HG02884 (cell line): ENCODE measurements at regions not wholly inside any gene's neighbourhood (a gene's known extent, or its start where the extent isn't known, plus 50 kb on each side); places are given as distances from the start of the nearest gene placed in this dataset.

Experiments used
- ATAC-seq: cut with Tn5 transposase; IDR thresholded peaks from one replicate; pipeline ENCODE4 v1.9.1; 2021; ENCODE audit warnings: mild to moderate bottlenecking, moderate library complexity; ENCODE audit not compliant: unreplicated experiment

DNA sequence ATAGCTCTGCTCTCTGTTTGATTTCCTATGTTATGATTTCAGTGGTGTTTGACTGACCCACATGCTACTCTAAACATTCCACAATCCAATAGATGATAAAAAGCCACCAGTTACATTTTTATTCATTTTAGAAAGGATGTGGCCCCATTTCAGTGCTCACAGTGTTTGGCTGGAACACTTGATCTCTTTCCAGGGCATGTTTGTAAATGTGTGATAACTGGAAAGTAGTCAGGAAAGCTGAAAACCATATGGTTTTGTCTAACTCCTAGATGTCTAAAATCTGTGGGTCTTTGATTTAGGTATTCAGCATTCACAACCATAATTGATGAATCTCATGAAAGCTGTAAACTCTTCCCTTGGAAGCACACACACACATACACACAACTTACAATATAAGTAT, 904.9 kb upstream of the AGA start:
- no peak for ATAC-seq

DNA sequence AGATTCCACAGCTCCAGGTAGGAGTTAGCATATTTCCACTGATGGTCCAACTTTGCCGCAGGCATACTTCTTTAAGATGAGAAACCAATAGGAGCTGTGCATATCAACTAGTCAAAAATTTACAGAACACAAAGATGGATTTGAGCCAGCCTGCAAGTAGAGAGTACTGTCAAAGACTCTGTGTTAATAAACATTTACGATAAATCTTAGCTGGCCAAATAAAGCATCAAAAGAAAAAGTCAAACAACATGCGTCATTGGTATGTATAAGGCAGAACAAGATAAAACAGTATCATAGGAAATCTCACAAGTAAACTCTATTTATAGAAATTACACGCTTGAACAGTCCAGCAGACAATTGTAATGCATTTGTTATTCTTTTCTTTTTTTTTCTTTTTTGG, 907.4 kb upstream of the AGA start:
- no peak for ATAC-seq

DNA sequence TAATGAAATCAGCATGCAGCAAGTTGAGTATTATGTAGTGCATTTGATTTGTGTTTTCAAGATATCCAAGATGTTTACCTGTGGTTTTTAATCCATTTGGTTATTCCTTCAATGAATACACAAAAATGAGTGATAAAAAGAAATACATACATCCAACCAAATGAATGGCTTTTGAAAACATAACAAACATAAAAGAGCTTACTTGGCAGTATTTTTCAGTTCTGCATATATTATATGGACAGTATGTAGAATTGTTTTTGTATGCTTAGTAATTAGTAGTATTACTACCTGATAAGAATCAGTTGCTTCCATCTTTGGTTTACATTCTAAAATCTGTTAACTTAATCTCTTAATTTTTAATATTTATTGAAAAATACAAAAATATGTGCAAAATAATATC, 908.9 kb upstream of the AGA start:
- no peak for ATAC-seq

DNA sequence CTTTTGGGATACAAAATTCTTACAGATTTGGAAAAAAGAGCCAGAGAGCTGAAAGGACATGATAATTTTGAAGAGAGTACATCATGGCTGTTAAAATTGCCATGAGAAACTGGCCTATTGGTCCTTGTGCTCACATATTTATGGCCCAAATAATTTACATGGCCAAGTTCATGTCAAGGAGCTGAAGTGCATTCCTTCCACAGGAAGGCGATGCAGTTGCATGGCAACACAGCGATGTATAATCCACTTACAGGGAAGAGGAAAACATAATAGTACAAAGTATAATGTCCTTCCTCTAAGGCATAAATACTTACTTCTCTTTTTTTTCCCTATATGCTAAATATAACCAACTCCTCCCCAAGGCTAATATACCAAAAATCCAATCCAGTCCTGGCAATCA, 914.5 kb upstream of the AGA start:
- no peak for ATAC-seq

DNA sequence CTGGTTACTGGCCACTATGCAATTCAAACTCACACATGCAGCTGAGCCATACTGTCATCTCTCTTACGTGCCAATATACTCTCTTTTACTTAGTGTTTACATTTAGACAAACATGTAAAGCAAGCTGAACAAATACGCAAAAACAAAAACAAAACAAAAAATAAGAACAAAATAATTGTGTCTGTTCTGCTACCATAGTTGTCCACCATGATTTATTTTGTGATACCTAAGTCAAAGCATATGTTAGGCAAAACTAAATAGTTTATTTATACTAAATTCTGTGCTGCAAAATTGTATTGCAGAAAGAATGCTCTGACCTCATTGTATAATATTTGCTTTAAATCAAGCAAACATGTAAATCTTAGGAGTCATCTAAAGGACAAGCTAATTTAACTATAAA, 943.2 kb upstream of the AGA start:
- no peak for ATAC-seq

DNA sequence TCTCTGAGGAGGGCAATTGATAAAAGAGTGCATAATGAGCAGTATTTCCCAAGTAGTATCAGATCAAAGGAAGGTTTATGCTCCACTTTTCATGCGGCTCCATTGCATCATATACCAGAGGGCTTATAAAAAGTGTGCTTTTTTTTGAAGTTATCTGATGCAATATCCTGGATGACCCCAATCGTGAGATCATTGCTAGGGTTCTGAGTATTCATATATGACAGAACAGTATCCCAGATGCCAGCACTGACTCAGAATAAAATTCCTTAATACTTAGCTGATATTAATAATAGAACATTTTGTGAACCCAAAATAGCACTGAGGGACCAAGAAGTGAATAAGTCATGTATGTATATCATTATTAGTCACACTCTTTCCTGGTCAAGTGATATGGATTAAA, 945.5 kb upstream of the AGA start:
- no peak for ATAC-seq

DNA sequence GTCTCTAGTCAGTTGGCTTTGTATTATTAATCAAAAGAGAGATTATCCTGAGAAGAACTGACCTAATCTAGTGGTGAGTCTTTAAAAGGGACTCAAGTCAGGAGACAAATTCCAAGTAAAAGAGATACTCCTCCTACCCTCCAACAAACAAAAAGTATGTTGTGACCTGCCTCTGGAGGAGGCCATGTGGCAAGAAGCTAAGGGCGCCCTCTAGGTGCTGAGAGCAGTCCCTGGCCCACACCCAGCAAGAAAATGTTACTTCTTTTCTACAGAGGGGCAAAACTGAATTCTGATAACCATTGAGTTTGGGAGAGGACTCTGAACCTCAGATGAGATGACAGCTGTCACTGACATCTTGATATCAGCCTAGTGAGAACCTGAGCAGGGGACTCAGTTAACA, 953.6 kb upstream of the AGA start:
- no peak for ATAC-seq

DNA sequence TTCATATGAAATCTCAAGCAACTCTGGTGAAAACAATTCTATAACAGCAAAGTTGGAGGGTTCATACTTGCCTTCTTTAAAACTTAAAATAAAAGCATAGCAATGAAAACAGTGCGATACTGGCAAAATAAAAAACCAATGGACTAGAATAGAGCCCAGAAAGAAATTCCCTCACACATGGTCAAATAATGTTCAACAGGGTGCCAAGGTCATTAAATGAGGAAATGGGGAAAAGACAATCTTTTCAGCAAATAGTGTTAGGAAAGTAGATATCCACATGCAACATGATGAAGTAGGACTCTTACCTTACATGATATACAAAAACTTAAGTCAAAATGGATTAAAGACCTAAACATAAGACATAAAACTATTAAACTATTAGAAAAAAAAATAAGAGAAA, 970.2 kb upstream of the AGA start:
- no peak for ATAC-seq

DNA sequence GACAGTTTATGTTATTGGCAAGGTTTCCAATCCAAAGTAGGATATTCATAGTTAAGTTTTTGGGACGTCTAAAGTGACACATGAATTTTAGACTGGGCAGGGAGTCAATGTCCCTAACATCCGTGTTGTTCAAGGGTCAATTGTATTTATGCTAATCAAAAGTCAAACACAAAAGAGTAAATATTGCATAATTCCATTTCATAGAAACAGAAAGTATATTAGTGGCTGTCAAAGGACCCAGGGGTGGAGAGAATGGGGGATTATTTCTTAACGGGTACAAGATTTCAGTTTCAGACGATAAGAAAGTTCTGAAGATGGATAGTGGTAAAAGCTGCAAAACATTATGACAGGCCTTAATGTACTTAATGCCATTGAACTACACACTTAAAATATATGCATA, 971.8 kb upstream of the AGA start:
- ATAC-seq: no peak

DNA sequence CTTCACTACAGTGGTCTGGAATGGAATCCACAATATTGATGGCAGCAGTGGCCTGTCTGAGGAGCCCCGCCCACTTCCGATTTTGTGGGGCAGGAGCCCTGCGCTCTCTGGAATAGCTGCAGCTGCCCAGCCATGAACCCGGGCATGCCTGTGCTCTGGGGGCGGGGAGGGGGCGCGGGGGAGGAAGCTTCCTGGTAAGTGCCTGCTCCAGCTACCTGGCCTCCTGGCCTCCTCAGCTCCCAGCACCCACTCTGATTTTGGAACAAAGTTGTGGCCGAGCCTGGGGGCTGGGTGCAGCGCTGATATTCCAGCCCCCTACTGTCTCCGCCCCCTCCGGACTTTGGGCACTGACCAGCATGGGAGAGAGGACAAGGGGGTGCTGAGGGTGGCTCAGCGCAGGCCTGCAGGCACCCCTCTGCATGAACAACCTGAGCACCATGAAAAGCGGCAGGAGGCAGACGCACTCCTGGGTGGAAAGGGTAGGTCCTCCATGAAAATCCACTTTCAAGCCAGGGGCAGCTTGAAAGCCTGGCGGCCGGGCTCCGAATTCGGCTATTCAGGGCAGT, 972.7 kb upstream of the AGA start:
- no peak for ATAC-seq

DNA sequence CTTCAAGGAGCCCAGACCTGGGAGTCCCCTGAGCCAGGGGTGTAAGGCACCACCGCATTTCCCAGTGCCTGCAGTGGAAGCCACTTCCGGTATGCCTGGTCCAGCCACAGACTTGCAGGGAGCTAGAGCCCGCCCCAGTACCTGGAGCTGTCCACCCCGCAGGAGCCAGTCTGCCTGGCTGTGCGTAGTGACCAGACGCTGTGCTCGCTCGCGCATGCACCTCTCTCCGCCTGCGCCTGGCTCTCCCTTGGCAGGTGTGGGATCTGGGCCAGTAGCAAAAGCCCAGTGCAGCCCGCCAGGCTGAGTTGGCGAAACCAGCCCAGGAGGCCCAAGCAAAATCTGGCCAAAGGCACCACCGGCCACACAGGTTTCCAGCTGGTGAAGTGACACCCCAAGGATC, 973.7 kb upstream of the AGA start:
- no peak for ATAC-seq

DNA sequence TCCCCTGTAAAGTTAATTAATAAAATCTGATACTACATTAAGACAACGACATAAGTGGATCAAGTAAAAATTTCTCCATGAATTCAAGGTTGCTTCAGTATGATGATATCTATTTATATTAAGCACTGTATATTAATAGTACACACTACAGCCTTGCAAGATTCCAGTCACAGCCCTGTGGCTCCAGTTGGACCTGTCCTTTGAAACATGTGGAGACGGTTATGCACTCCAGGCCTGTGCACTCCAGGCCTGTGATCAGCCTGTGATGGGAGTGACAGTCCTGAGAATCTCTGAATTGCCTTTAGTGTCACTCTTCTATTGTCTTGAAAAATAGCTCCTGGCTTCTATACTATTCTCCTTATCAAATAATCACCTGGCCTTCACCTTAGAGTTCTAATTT, 981.1 kb upstream of the AGA start:
- no peak for ATAC-seq

DNA sequence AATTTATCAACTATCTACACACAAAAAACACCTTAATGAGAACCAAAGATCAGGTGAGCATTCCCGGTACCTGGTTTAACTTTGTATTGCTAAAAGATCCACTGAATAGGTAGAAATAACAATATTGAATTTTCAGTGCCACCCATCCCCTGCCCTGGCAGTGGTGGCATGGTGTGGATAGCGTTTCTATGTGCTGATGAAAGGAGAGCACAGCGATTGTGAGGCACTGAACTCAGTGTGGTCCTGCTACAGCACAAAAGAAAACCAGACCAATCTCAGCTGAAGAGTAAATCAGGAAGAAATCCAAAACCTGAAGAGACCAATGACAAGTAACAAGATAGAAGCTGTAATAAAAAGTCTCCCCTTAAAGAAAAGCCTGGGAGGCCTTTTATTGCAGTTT, 984.6 kb upstream of the AGA start:
- ATAC-seq: no peak

DNA sequence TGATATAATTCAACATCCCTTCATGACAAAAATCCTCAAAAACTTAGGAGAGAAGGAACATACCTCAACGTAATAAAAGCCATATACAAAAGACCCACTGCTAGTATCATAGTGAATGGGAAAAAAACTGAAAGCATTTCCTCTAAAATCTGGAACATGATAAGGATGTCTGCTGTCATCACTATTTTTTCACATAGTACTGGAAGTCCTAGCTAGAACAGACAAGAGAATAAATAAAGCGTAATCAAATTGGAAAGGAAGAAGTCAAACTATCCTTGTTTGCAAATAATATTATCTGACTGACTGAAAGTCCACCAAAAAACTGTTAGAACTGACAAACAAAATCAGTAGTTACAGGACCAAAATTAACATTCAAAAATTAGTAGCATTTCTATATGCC, 985.4 kb upstream of the AGA start:
- no peak for ATAC-seq

DNA sequence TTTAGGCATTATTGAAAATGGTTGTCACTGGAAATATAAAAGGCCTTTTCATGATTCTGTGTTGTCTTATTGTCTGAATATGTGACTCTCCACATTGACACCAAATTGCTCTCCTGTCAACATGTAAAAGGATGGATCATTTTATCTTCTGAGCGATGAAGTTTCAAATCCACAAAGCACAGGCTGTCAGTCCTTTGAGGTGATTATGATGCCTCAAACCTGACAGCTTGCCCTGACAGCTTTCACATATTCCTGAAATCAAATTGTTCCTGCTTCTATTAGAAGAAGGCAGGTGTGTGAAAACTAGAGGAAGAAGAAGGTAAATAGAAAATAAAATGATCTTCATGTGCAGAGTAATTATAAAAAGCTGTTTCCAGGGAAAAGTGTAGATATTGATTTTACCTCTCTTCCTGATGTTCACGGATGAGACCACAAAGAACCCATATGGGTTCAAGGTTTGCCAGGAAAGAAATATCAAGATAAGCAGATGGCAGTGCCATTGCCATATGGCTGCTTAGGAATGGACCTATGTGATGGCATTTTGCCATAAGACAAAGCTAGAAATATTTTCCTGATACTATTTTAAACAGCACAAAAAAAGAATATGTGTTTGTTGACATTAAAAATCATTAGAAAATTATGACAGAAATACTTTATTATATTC, 1006.3 kb upstream of the AGA start:
- no peak for ATAC-seq

DNA sequence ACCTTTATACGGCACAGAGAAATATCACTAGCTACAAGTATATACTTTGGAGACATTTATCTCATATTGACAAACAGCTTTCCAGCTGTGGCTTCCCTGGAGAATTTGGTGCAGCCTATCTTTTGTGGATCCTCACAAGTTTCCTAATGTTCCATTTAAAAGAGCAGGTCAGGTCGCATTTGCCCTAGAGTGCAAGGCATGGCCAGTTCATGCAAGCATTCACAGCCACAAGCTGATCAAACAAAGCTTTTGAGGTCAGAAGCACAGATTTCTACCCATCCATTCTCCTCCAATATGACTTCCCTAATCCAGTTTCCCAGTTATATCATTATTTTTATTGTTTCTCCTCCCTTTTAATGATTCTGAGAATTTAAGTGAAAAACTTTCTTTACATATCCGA, 1008.4 kb upstream of the AGA start:
- ATAC-seq: no peak

DNA sequence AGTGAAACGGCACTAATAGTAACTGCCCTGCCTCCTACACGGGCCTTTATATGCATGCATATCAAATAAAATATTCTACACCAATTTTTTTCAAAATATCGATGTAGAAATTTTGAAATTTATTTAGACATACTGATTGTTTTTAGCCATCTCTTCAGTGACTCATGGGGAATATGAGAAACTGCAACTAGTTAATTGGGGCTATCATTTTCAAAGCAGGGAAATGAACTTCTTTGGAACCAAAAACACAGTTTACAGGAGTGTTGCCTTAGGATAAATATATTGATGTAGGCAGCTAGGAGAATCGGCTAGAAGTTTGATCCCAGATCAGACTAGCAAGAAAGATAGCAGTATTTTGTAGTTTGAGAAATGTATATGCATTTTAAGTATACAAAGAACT, 1010.8 kb upstream of the AGA start:
- no peak for ATAC-seq

DNA sequence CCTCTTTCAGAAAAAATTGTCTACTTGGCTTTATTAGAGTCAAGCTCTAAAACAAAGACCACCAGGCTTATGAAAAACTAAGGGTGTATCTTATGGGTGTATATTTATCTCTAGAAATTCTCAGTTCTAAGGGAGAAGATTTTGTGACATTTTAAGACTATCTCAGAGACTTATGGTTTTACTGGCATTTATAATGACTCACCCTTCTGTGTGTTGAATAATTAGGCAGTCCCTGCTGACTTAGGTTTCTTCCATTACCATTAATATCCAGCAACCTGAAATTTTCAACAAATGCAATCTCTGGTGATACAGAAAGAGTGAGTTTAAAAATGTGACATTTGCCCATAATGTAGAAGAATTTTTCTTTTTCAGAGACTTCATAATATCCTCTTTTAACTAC, 1015.0 kb upstream of the AGA start:
- ATAC-seq: no peak

DNA sequence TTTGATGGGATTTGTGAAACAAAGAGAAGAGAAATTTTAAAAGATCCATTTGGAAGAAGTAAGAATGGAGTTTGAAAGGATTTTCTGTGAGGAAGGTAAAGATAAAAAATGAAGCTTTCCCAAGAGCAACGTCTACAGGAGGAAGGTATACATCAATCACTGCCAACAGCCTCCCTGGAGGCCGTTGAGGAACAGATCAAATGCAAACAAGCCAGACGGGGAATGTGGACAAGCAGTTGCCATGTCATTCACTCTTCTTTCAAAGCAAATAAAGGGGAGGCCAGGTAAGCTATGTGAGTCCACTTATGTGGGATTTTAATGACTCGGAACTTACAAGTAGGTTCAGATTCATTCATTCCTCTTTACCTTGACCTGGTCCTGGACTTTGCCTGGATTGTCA, 1020.5 kb upstream of the AGA start:
- no peak for ATAC-seq

DNA sequence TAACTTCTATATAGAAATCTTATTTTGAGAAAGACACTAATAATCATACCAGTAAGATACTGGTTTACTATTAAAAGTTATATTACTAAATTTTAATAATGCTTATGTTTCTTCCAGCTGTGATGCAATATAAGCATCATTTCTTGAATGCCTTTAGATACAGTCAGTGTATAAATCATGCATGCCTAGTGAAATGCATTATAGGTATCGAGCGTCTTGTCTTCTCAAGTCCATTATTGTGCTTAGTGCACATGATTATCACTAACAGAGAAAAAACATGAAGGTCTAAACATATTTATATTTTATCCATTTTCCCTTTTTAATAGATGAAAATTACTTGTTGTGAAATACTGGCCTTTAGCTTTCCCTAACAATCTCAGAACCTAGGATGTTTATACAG, 1021.5 kb upstream of the AGA start:
- no peak for ATAC-seq

DNA sequence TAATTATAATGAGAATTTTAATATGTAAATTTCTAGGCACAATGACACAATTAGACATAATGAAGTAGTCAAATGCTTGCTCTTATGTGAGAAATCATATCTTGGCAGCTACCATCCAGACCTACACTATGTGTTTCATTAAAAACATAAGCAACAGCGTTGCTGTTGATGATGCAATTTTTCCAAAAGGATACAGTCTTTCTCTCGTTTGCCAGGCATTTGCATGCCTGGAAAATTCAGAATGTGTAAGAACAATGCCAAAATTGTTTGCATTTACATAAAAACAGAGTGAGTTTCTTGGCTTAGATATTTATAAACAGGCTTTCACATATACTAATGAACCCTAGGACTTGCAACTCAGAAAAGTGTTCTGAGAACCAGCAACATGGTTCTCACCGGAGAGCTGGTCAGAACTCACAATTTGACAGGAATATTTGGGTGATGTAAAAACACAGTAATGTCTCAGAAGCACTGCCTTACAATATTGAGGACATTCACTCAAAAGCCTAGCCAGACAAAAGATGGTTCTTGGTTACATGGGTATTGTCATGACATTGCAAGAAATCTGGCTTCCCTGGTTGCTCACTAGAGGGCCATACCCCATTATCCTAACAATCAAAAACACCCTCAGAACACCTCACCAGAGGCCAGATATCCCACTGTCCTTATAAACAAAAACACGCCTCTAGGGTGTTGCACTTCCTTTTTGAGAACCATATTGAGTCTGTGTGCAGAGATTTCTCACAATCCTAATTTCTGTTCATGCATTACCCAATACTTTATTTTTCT, 1029.0 kb upstream of the AGA start:
- ATAC-seq: no peak

DNA sequence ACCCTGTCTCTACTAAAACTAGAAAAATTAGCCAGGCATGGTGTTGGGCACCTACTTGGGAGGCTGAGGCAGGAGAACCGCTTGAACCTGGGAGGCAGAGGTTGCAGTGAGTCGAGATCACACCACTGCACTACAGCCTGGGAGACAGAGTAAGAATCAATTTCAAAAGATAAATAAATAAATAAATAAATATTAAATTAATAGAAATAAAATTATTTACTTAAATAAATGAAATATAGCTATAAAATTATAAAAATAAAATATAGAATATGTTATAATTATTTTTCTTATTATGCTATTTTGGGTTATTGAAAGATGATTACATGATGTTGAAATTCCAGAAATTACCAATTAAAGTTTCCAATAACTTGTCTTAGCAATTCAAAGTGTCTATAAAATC, 1029.8 kb upstream of the AGA start:
- no peak for ATAC-seq

DNA sequence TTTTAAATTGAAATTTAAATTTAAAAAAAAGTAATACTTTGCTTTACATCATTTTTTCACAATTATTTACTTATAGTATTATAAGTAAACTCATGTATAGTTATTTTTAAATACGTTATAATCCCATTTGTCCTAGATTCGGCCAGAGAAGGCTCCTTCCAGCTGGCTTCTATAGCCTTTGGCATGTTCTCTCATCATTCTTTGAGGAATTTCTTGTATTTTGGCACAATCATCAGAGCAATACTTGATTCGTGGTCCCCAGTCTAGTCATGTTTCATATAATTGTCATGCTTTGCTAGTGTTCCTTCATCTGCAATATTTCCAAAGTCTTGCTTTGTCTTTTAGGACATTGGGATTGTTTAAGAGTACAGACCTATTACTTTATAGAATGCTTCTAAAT, 1037.9 kb upstream of the AGA start:
- no peak for ATAC-seq
